BLaER1 treated with 17β-estradiol and CSF1 and Interleukin-3, amounts not matched to agents 10 nM and 100 nM (cell line): ENCODE measurements at regions not wholly inside any gene's neighbourhood (a gene's known extent, or its start where the extent isn't known, plus 50 kb on each side); places are given as distances from the start of the nearest gene placed in this dataset.

Experiments used
- H3K27ac ChIP-seq, 11 experiments: shearing (Covaris generic); formaldehyde crosslinking; 2 replicates each; pipeline ENCODE4 v1.8.1; 2022
- H3K27me3 ChIP-seq, 11 experiments: shearing (Covaris generic); formaldehyde crosslinking; 2 replicates each; pipeline ENCODE4 v1.8.1; 2022
- H3K36me3 ChIP-seq, 11 experiments: shearing (Covaris generic); formaldehyde crosslinking; 2 replicates each; pipeline ENCODE4 v1.8.1; 2022
- H3K4me1 ChIP-seq, 10 experiments: shearing (Covaris generic); formaldehyde crosslinking; 2 replicates each; pipeline ENCODE4 v1.8.1; 2022
- H3K4me2 ChIP-seq, 11 experiments: shearing (Covaris generic); formaldehyde crosslinking; 2 replicates each; pipeline ENCODE4 v1.8.1; 2022
- H3K4me3 ChIP-seq, 10 experiments: shearing (Covaris generic); formaldehyde crosslinking; 2 replicates each; pipeline ENCODE4 v1.8.1; 2022
- H3K9ac ChIP-seq, 11 experiments: shearing (Covaris generic); formaldehyde crosslinking; 2 replicates each; pipeline ENCODE4 v1.8.1; 2022
- H3K9me3 ChIP-seq, 11 experiments: shearing (Covaris generic); formaldehyde crosslinking; replicated peaks in 1 of 11; 2 replicates each; pipeline ENCODE4 v1.8.1; 2022
- H4K20me1 ChIP-seq, 11 experiments: shearing (Covaris generic); formaldehyde crosslinking; 2 replicates each; pipeline ENCODE4 v1.8.1; 2022
- Cebpa-rat ChIP-seq, 11 experiments: shearing (Covaris generic); IDR thresholded peaks; 2 replicates each; pipeline ENCODE4 v1.8.1; 2022

DNA sequence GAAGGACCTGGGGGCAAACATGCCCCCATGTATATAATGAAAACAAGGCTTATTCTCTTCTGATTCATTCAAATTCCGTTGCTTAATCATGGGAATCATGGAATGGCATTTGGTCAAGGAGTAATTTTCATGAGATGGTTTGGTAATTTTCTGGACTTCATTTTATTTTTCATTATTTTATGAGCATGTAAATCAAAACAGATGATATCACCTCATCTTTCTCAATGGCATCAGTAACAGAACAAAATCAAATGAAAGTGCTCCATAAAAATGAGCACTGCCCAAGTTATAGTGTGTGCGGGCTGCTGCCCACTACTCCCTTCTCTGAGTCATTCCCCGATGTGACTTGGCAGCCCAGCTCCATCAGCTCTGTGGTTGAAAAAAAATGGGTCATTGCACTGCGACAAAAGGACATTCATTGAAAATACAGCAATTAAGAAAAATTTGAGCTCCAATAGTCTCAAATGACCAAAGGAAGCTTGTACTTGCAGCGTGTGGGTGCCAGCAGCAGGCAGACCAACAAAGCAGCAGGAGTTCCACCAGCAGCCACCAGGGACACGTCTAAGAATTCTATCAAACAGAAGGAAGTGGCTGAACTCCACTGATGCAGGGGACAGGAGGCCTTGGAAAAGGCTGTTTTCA, 84.3 kb upstream of the VAV3 start:
- Histone ChIP-seq H3K27ac (peak overlapping the region in 10 of 11 experiments; percentile 69 to 86 (median 78); a peak in 18 of 22 replicates), H3K36me3 (peaks cover 0 to 5% (median 0%) of the 10 kb centered on the region in 11 experiments; a peak in 1 of 22 replicates), H4K20me1 (no peaks in the 10 kb centered on the region), H3K4me1 (peaks cover 67 to 98% (median 77%) of the 10 kb centered on the region in 10 experiments), H3K4me2 (peak overlapping the region; percentile 72 to 92 (median 84)), H3K27me3 (no peaks in the 10 kb centered on the region), H3K9ac (peak overlapping the region in 6 of 11 experiments; percentile 54 to 73 (median 68); a peak in 6 of 22 replicates), H3K4me3 (peak overlapping the region in 3 of 10 experiments; percentile 1 to 22 (median 19); a peak in 4 of 20 replicates), H3K9me3 (peaks cover 10 to 46% (median 24%) of the 10 kb centered on the region in 11 experiments; a peak in 21 of 22 replicates)
- no peak for TF ChIP-seq Cebpa-rat (IDR thresholded peaks at IDR 0.05)

DNA sequence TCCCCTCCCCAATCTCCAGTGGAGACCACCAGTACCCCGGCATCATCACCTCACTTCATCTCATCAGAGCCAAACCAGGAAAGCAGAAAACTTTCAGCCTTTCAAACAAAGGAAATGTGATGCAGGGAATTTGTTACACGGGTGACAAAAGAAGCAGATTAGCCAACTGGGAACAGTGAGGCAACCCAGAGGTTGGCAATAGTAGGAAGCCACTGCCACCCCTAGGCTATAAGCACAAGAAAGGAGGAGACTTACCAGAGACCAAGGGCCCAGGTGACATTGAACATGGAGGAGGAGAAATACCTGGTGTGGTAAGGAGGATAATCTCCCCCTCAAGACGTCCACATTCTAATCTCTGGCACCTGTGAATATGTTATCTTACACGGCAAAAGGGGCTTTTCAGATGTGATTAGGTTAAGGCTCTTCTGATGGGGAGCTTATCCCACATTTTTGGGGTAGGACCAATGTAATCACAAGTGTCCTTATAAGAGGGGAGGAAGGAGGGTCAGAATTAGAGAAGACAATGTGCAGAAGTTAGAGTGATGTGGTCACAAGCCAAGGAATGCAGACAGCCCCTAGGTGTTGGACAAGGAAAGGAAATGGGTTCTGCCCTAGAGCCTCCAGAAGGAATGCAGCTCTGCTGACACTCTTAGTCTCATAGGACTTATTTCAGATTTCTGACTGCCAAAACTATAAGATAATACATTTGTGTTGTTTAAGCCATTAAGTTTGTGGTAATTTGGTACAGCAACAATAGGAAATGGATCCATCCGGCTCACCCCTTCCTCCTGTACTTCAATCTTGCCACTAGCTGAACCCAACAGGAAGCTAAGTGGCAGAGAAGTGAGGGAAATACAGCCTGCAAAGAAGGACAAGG, 83.6 kb upstream of the VAV3 start:
- Histone ChIP-seq H3K9ac (no peak overlapping the region), H3K36me3 (peaks cover 0 to 5% (median 0%) of the 10 kb centered on the region in 11 experiments; a peak in 1 of 22 replicates), H3K4me3 (peak overlapping the region in 3 of 10 experiments; percentile 1 to 22 (median 19); a peak in 4 of 20 replicates), H3K9me3 (peaks cover 10 to 49% (median 24%) of the 10 kb centered on the region in 11 experiments; a peak in 21 of 22 replicates), H4K20me1 (no peaks in the 10 kb centered on the region), H3K27ac (peak overlapping the region in 9 of 11 experiments; percentile 4 to 86 (median 78); a peak in 12 of 22 replicates), H3K4me1 (peaks cover 67 to 98% (median 77%) of the 10 kb centered on the region in 10 experiments), H3K4me2 (peak overlapping the region; percentile 72 to 92 (median 84)), H3K27me3 (no peaks in the 10 kb centered on the region)
- no peak for TF ChIP-seq Cebpa-rat (IDR thresholded peaks at IDR 0.05)

DNA sequence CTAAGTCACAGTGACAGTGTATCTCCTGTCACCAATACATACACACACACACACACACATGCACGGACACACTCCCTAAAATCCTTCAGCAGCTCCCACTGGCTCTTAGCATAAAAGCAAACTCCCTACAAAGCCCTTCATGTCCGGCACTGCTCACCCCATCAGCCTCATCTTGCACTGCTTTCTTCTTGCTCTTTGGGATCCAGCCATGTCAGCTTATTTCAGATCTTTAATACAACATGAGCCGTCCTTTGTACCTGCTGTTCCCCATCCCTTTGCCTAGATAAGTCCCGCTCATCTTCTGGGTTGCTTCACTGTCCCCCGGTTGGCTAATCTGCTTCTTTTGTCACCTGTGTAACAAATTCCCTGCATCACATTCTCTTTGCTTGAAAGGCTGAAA, 82.1 kb upstream of the VAV3 start:
- Histone ChIP-seq H3K36me3 (peaks cover 0 to 5% (median 0%) of the 10 kb centered on the region in 11 experiments; a peak in 1 of 22 replicates), H3K4me2 (peak overlapping the region in 7 of 11 experiments; percentile 4 to 77 (median 17); a peak in 9 of 22 replicates), H4K20me1 (no peaks in the 10 kb centered on the region), H3K9ac (no peak overlapping the region), H3K4me1 (peaks cover 59 to 91% (median 69%) of the 10 kb centered on the region in 10 experiments), H3K27me3 (no peaks in the 10 kb centered on the region), H3K4me3 (no peak overlapping the region), H3K27ac (no peak overlapping the region), H3K9me3 (peaks cover 10 to 49% (median 24%) of the 10 kb centered on the region in 11 experiments; a peak in 21 of 22 replicates)
- TF ChIP-seq Cebpa-rat (IDR thresholded peaks at IDR 0.05) = no peak

DNA sequence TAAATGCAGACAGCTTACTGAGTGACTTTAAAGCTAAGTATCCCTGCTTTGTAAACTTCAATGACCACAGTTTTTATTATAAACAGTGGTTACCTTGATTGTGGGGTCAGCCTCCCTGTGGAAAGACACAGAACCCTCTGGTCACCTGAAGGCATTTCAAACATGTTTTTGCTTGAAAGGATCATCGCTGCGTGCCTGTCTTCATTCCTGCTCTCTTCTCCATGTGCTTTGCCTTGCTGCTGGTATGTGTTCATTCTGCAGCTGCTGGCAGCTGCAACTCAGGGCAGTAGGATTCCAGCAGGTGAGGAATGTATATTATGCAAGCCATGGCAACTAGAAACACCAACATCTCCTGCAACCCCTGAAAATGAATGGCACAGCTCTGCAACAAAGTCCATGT, 81.0 kb upstream of the VAV3 start:
- H3K27me3 ChIP-seq = no peaks in the 10 kb centered on the region
- no peaks in the 10 kb centered on the region for H4K20me1 ChIP-seq
- H3K4me2 ChIP-seq = peak overlapping the region in 2 of 11 experiments; percentile 3 to 19; a peak in 1 of 22 replicates
- no peak overlapping the region for H3K27ac ChIP-seq
- H3K9me3 ChIP-seq = peaks cover 10 to 50% (median 24%) of the 10 kb centered on the region in 11 experiments; a peak in 21 of 22 replicates
- peaks cover 57 to 85% (median 67%) of the 10 kb centered on the region in 10 experiments for H3K4me1 ChIP-seq
- H3K9ac ChIP-seq = no peak overlapping the region
- H3K36me3 ChIP-seq = peaks cover 0 to 5% (median 0%) of the 10 kb centered on the region in 11 experiments; a peak in 1 of 22 replicates
- TF ChIP-seq Cebpa-rat (IDR thresholded peaks at IDR 0.05) = no peak
- no peak overlapping the region for H3K4me3 ChIP-seq

DNA sequence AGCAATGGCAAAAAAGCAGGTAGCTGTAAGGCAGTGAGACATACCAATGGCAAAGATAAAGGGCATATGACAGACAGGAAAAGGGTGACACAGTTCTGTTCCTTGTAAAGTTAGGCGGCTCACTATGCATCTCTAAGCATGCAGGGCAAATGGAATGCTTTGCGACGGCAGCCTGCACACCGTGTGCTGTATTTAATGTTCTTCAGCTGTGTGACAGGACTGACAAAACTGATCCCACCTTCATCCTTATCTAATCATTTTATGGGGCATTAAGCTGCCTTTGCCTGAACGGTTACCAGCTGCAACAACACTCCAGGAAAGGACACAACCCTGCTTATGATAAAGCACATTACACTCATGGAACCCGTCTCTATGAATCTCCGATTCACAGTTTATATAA, 80.5 kb upstream of the VAV3 start:
- Histone ChIP-seq H4K20me1 (no peaks in the 10 kb centered on the region), H3K27ac (no peak overlapping the region), H3K4me1 (peaks cover 51 to 79% (median 64%) of the 10 kb centered on the region in 10 experiments), H3K9me3 (peaks cover 10 to 51% (median 24%) of the 10 kb centered on the region in 11 experiments; a peak in 21 of 22 replicates), H3K27me3 (no peaks in the 10 kb centered on the region), H3K36me3 (peaks cover 0 to 5% (median 0%) of the 10 kb centered on the region in 11 experiments; a peak in 1 of 22 replicates), H3K4me3 (no peak overlapping the region), H3K9ac (no peak overlapping the region), H3K4me2 (peak overlapping the region in 2 of 11 experiments; percentile 2 to 3; a peak in 1 of 22 replicates)
- no peak for TF ChIP-seq Cebpa-rat (IDR thresholded peaks at IDR 0.05)

DNA sequence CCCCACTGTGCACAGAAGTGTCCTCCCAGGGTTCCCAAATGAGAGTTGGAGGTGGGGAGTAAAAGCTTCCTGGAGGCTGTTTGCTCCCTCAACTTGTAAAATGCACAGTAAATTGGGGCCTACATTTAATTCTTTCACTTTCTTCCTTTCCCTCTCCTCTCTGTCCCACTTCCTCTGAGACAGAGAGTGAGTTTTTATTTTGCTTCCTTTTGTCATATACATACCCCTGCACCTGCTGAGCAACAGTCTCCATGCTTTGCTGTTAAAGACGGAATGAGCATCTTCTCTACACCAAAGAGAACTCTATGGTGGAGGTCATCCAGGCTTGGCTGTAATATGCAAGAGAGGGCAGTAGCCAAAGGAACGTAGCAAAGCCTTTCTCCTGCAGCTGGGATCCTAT, 79.3 kb upstream of the VAV3 start:
- peak overlapping the region in 10 of 11 experiments; percentile 17 to 76 (median 63); a peak in 18 of 22 replicates for H3K27ac ChIP-seq
- no peak for TF ChIP-seq Cebpa-rat (IDR thresholded peaks at IDR 0.05)
- H3K4me1 ChIP-seq = peaks cover 40 to 68% (median 53%) of the 10 kb centered on the region in 10 experiments
- H3K36me3 ChIP-seq = peaks cover 0 to 5% (median 0%) of the 10 kb centered on the region in 11 experiments; a peak in 1 of 22 replicates
- no peaks in the 10 kb centered on the region for H4K20me1 ChIP-seq
- no peak overlapping the region for H3K4me3 ChIP-seq
- peak overlapping the region; percentile 49 to 75 (median 66) for H3K4me2 ChIP-seq
- peak overlapping the region in 1 of 11 experiments; percentile 2; a peak in 3 of 22 replicates for H3K9ac ChIP-seq
- no peaks in the 10 kb centered on the region for H3K27me3 ChIP-seq
- H3K9me3 ChIP-seq = peaks cover 10 to 51% (median 24%) of the 10 kb centered on the region in 11 experiments; a peak in 21 of 22 replicates

DNA sequence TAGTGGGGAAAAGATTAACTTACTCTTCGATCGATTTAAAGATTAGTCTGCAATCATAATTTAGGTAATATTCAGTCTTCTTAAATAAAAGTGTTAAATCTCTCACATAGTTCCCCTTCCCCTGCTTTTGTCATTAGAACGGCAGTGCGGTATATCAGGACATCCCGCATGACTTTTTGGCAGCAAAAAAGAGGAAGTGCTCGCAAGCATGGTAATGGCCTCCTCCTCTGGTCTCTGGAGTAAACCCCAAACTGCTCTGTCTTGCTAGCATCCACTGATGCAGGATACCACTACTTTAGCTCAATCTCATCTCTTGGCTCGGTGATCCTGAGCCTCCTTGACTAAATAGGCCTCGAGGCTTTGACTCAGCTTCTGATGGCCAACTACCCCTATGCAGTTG, 78.7 kb upstream of the VAV3 start:
- H3K4me1 ChIP-seq = peaks cover 34 to 62% (median 49%) of the 10 kb centered on the region in 10 experiments
- peak overlapping the region in 10 of 11 experiments; percentile 17 to 76 (median 63); a peak in 18 of 22 replicates for H3K27ac ChIP-seq
- H3K9ac ChIP-seq = peak overlapping the region in 2 of 11 experiments; percentile 2 to 13; a peak in 3 of 22 replicates
- no peak for TF ChIP-seq Cebpa-rat (IDR thresholded peaks at IDR 0.05)
- H3K4me2 ChIP-seq = peak overlapping the region; percentile 49 to 75 (median 66)
- peaks cover 8 to 47% (median 18%) of the 10 kb centered on the region in 11 experiments; a peak in 21 of 22 replicates for H3K9me3 ChIP-seq
- H4K20me1 ChIP-seq = no peaks in the 10 kb centered on the region
- H3K27me3 ChIP-seq = no peaks in the 10 kb centered on the region
- H3K36me3 ChIP-seq = peaks cover 0 to 5% (median 0%) of the 10 kb centered on the region in 11 experiments; a peak in 1 of 22 replicates
- H3K4me3 ChIP-seq = no peak overlapping the region

DNA sequence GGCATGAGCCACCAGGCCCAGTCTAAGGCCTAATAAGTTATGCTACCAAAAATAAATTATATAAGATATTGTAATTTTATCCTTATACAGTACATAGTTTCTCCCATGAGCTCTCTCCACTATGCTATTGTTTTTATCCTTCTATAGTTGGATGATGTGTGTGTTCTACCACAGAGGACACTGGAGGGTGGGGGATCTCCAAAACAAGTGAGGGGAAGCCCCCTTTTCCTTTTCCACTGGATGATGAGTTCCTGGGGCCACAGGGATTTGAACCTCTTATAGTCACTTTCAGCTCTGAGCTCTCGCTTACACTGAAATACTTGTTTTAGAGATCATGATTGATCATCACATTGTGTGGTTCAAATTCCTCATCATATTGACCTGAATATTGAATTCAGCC, 77.6 kb upstream of the VAV3 start:
- Histone ChIP-seq H3K4me1 (peaks cover 26 to 65% (median 44%) of the 10 kb centered on the region in 10 experiments), H3K9me3 (peaks cover 0 to 36% (median 7%) of the 10 kb centered on the region in 11 experiments; a peak in 13 of 22 replicates), H3K27me3 (no peaks in the 10 kb centered on the region), H3K4me3 (no peak overlapping the region), H3K27ac (no peak overlapping the region), H3K9ac (no peak overlapping the region), H3K36me3 (no peaks in the 10 kb centered on the region), H3K4me2 (peak overlapping the region in 1 of 11 experiments; percentile 61; a peak in 2 of 22 replicates), H4K20me1 (no peaks in the 10 kb centered on the region)
- TF ChIP-seq Cebpa-rat (IDR thresholded peaks at IDR 0.05) = no peak
